ENCODE measurements at regions not wholly inside any gene's neighbourhood (a gene's known extent, or its start where the extent isn't known, plus 50 kb on each side); places are given as distances from the start of the nearest gene placed in this dataset.

DNA sequence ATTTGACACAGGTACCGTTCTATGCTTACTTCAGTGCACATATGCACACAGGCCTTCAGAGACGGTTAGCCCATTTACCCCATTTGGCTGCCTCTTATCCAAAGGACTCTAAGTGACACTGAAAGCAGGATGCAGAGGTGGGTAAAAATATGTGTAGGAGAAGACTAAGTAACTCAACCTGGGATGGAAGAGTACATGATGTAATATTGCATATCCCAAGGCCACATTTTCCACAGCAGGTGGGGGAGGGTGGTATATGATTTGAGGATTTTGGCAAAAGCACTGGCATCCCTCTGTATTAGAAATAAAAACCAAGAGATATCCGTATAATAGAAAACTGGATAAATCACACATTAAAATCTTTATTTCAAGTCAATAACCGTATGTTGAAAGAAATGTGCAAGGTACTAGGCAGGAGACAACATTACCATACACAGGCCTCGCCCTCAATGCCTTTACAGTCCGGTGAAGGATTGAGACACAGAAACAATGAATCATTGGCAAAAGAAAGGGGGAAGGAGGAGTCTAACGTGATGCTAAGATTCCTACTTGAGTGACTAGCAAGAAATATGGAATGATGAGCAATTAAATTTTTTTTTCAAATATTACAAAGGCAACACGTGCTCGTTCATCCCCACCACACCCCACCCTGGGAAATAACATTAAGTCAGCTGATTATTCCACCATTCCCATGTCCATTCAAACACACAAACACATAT lies 161.0 kb upstream of the RASGEF1B start:
- no peak overlapping the region for H3K4me3 ChIP-seq (ENCODE audit: low read length)
- TF ChIP-seq ZNF274 (IDR thresholded peaks at IDR 0.05; ENCODE audit: low read depth, low read length): no peak

DNA sequence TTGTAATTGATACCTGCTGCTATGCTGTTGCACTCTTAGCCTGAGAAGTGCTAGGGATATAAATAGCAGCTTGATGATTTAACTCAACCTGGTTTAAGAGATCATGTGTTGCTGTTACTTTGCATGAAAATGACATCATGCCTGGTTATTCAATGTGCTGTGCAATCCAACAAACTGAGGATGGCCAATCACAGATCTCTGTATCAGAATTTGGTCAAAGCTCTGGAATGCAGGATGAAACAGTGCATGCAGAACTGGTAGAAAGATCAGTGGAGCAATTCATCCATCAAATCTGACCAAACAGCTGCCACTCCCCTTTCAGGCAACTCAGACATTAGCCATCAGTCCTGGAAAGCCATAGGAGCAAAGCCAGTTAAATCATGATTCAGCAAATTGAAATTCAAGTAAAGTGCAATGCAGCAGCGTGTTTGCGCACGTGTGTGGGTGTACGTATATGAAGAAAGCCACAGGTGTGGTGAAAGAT lies 160.3 kb upstream of the RASGEF1B start:
- TF ChIP-seq ZNF274 (IDR thresholded peaks at IDR 0.05; ENCODE audit: low read depth, low read length): no peak
- no peak overlapping the region for H3K4me3 ChIP-seq (ENCODE audit: low read length)

DNA sequence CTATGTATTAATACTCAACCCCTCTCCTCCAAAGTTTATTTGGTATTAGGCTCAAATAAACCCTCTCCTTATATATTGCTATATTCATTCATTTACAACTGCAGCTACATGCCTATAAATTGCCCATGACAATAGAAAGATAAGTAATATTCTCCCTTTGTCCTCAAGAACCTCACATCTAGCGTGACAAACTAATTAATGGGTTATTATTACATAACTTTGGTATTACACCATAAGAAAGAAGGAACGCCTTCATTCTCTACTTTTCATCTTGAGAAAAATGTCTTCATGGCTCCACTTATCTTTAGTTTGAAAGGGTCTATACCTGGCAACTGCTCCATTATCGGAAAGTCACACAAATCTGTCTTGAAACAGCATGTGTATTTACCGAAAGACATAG lies 157.7 kb upstream of the RASGEF1B start:
- H3K4me3 ChIP-seq (ENCODE audit: low read length): no peak overlapping the region
- no peak for TF ChIP-seq ZNF274 (IDR thresholded peaks at IDR 0.05; ENCODE audit: low read depth, low read length)

DNA sequence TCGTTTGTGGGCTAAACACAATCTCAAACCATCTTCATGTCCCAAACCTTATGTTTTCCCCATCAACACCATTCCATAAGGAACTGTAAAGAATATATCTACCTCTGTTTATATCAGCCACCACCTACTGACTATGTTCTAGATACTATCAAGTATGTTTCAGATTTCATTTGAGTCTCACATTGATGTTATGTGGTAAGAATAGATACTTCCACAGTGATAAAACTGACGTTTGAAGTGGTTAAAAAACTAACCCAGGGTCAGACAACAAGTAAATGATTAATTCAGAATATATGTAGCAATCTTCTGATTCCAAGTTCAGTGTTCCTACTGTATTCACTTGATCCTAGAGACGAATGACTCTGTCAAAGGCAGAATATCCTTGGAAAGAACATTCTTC lies 156.8 kb upstream of the RASGEF1B start:
- no peak overlapping the region for H3K4me3 ChIP-seq (ENCODE audit: low read length)
- no peak for TF ChIP-seq ZNF274 (IDR thresholded peaks at IDR 0.05; ENCODE audit: low read depth, low read length)

DNA sequence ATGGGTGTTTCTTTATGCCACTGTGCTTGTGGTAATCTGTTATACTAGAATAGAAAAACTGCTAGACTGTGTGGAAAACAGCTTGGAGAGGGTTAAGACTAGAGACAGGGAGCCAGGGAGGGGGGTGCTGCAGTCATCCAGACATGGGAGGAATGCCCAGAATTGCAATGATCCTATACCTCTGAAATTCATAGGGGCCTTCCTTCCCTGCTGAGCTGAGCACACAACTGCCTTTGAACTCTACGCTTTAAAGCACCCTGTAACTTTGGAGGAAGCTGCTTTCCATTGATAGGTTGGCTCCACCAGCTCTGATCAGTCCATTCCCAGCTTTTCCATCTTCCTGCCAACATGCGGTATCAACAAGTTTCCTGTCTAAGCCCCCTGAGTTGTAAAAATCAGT lies 155.9 kb upstream of the RASGEF1B start:
- no peak for TF ChIP-seq ZNF274 (IDR thresholded peaks at IDR 0.05; ENCODE audit: low read depth, low read length)
- H3K4me3 ChIP-seq (ENCODE audit: low read length): no peak overlapping the region

DNA sequence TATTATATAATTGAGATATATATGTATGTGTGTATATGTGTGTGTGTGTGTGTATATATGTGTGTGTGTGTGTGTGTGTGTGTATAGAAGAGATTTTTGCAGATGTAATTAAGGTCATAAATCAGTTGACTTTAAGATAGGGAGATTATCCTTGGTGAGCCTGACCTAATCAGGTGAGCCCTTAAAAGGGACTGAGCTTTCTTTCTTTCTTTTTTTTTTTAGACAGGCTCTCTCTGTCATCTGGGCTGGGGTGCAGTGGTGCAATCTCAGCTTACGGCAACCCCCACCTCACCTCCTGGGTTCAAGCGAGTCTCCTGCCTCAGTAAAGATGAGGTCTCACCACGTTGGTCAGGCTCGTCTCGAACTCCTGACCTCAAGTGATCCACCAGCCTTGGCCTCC lies 155.1 kb upstream of the RASGEF1B start:
- no peak overlapping the region for H3K4me3 ChIP-seq (ENCODE audit: low read length)
- TF ChIP-seq ZNF274 (IDR thresholded peaks at IDR 0.05; ENCODE audit: low read depth, low read length): no peak

DNA sequence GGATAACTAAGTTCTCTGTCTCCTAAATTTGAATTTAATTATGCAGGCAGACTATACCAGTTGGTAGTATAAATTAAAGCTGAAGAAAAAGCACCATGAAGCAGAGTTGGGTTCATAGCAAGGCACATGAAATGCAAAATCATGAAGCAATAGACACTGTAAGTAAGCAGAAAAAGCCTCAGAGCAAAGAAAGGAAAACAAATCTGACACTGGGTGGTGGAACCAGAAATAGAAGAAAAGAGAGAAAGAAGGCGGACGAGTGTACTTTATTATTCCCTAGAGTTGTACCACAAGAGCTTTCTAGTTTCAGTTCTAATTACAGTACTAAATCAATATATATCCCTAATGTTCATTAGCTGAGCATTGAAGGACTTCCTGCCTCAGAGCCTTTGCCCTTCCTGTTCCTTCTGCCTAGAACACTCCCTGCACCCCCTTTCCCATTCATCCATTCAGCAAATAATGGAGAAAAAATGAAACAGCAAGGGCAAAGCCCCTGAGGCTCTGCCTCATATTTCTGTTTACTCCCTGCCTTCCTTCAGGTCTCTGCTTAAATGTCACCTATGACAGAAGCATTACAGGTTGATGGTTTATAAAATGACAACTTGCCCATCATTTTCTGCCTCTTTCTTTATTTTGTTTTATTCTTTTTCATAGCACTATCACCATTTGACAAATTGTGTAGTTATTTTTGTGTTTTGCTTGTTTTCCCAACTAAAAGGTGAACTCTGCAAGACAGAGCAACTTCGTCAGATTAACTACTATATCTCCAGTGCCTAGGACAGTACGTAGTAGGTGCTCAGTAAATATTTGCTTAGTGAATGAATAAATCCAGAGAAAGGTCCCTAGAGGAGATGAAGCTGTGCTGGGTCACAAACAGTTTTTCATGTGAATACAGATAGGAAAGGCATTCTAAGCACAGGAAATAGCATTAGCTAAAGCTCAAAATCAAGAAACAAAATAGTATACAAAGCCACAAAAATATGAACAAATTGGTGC lies 154.0 kb upstream of the RASGEF1B start:
- TF ChIP-seq ZNF274 (IDR thresholded peaks at IDR 0.05; ENCODE audit: low read depth, low read length): no peak
- no peak overlapping the region for H3K4me3 ChIP-seq (ENCODE audit: low read length)

DNA sequence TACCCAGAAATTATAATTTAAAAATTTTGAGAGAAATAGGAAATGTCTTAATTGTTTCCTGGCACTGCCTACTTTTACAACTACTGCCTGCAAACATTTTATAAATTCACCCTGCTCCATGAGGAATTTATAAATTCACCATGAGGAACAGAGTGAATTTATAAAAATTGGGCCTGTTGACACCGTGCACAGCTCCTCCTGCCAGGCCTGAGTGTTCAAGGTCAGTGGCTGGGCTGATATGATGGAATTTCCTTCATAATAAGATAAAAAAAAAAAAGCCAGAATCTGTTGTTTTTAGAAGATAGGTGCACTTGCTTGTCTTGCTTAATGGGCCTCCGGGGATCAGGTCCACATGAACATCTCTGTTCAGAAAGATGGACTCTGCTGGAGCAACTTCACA lies 151.7 kb upstream of the RASGEF1B start:
- no peak overlapping the region for H3K4me3 ChIP-seq (ENCODE audit: low read length)
- TF ChIP-seq ZNF274 (IDR thresholded peaks at IDR 0.05; ENCODE audit: low read depth, low read length): no peak

DNA sequence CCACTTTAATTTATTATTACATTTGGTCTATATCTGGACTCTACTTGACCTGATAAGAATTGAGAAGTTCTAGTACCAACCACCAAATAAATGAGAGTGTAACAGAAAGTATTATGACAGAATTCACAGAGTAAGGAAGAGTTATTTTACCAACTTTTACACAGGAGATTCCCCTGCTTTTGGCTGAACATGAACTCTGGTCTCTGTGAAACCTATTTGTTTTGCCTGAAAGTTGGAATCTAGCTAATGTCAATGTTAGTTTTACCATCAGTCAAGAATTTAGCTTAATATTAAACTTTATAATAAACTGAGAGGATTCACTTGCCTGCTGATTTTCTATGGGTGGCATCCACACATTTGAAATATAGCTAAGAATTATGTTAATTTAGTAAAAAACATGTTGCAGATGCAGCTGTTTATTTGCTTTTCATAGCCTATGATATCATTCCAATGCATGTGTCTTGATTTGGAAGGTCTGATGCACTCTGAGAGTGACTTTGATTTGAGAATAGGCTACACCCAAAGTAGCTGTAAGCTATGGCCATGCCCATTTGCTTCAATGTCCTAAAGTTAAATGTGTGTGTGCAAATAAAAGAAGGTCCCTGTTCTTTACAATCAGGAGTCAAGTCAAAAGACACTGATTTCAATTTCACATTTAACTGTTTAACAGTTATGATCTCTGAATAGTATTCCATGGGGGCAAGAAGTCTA lies 150.9 kb upstream of the RASGEF1B start:
- no peak overlapping the region for H3K4me3 ChIP-seq (ENCODE audit: low read length)
- no peak for TF ChIP-seq ZNF274 (IDR thresholded peaks at IDR 0.05; ENCODE audit: low read depth, low read length)

DNA sequence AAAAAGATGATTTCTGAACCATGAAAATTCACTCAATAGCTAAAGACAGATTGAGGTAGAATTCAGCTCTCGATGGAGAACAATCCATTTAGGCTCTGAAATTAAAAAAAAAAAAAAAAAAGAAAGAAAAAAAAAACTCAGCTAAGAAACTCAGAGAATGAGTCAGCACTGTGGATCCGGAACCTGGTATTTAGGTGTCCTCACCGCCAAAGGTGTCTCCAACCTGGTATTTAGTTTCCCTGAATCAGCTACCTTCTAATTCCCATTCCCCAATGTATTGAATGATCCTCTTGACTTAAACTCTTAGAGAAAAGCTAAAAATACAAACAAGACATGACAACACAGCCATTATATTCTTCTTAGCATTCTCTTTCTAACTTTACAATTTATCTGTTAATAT lies 150.3 kb upstream of the RASGEF1B start:
- no peak for TF ChIP-seq ZNF274 (IDR thresholded peaks at IDR 0.05; ENCODE audit: low read depth, low read length)
- H3K4me3 ChIP-seq (ENCODE audit: low read length): no peak overlapping the region

DNA sequence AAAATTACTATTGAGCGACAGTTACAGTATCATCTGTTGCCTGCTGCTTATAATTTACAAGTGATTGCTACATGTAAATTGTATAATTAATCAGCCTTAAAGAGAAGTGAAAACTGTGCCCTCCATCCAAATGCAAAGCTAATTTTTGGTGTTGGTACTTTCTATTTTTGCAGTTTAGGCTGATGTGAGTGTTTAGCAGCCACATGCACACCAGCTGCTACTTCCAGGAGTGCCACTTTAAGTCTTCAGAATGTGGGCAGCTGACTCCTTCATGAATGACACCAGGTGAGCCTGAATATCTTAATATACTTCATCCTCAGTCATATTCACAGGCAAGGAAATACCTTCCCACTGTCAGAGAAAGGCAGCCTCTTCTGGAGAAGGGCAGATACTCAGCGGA lies 149.8 kb upstream of the RASGEF1B start:
- TF ChIP-seq ZNF274 (IDR thresholded peaks at IDR 0.05; ENCODE audit: low read depth, low read length): no peak
- no peak overlapping the region for H3K4me3 ChIP-seq (ENCODE audit: low read length)

DNA sequence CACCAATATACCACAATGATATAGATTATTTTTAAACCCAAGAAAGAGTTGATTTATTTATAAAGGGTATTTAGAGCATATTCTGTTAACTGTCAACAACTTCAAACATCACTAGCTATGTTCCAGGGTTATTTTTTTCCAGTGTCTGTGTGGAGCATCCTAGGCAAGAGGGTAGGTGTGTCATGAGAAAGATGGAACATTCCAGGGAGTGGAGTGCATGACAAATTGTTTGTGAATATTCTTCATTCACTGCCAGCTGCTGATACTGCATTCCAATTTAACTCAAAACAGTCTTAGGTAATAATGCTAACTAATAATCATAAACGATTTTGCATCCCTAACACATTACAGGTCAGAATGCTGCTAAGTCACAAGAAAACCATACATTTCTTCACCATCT lies 148.7 kb upstream of the RASGEF1B start:
- TF ChIP-seq ZNF274 (IDR thresholded peaks at IDR 0.05; ENCODE audit: low read depth, low read length): no peak
- H3K4me3 ChIP-seq (ENCODE audit: low read length): no peak overlapping the region

DNA sequence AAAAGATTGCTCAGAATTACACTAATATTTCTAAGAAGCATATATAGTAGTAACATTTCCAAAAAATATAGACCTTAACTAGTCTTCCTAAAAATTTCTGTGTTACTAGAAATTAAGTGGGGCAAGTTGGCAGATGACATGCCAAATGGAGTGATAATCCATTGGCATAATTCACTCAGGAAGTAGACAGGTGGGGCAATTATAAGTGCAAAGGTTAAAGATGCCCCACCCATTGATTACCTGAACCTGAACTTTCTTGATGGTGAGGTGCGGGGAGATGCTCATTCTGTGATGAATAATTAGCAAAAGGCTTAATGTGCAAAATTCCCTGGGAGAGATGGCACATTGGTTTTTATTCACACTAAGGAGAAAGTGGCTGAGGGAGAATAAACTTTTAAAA lies 145.8 kb upstream of the RASGEF1B start:
- no peak overlapping the region for H3K4me3 ChIP-seq (ENCODE audit: low read length)
- TF ChIP-seq ZNF274 (IDR thresholded peaks at IDR 0.05; ENCODE audit: low read depth, low read length): no peak

DNA sequence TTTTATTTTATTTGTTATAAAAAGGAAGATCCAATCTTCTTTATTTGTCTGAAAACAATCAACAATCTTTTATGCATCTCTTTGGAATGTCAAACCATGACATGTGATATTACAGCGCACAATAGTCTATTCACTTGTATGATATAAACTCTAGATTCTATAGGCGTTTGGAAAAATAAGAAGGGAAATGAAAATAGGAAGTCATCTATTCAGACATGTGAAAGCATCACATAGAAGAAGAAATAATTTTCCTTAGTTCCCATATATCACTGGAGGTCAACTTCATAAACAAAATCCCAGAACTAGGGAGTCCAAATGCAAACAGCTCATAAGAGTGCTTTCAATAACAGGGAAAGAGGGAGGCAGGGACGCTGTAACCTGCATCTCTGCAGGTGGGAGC lies 139.5 kb upstream of the RASGEF1B start:
- no peak overlapping the region for H3K4me3 ChIP-seq (ENCODE audit: low read length)
- TF ChIP-seq ZNF274 (IDR thresholded peaks at IDR 0.05; ENCODE audit: low read depth, low read length): no peak

Measured in GM08714 (cell line).